Naive B cell (primary cell): ENCODE measurements at regions not wholly inside any gene's neighbourhood (a gene's known extent, or its start where the extent isn't known, plus 50 kb on each side); places are given as distances from the start of the nearest gene placed in this dataset.
"Not testable (repeated sequence)": the region's sequence is repeated elsewhere in the genome, so short reads cannot be mapped to it uniquely, and the experiment has no call there.

Experiments used
- ATAC-seq, 2 donors: fragments of 150-1000 bp; cut with Tn5 transposase; 2 replicates each; pipeline ENCODE4 v1.10.0; 2021; ENCODE audit warnings: low read depth in 2 of 2, mild to moderate bottlenecking in 2 of 2, moderate library complexity in 2 of 2
- DNase-seq: peaks from one replicate; pipeline ENCODE4 v3.0.0; 2022
- H3K27ac Mint-ChIP-seq, 6 donors: one replicate each; pipeline ENCODE4 v1.8.0; 2020 to 2022; ENCODE audit warnings: mild to moderate bottlenecking in 6 of 6, mixed read lengths in 6 of 6, moderate library complexity in 5 of 6, inconsistent platforms in 2 of 6
- H3K27me3 Mint-ChIP-seq, 3 donors: one replicate each; pipeline ENCODE4 v1.8.0; 2021 to 2022; ENCODE audit warnings: mixed read lengths in 3 of 3, mild to moderate bottlenecking in 1 of 3
- H3K36me3 Mint-ChIP-seq, 2 donors: one replicate each; pipeline ENCODE4 v1.8.0; 2020 to 2022; ENCODE audit warnings: mixed read lengths in 2 of 2, inconsistent platforms in 1 of 2, mild to moderate bottlenecking in 1 of 2
- H3K4me1 Mint-ChIP-seq, 3 donors: one replicate each; pipeline ENCODE4 v1.8.0; 2020 to 2022; ENCODE audit warnings: mixed read lengths in 3 of 3, inconsistent platforms in 1 of 3, mild to moderate bottlenecking in 1 of 3, moderate library complexity in 1 of 3
- H3K4me3 Mint-ChIP-seq, 8 donors: one replicate each; pipeline ENCODE4 v1.8.0; 2020 to 2022; ENCODE audit warnings: mild to moderate bottlenecking in 8 of 8, mixed read lengths in 8 of 8, moderate library complexity in 8 of 8, inconsistent platforms in 2 of 8
- H3K9me3 Mint-ChIP-seq, 7 donors: one replicate each; pipeline ENCODE4 v1.8.0; 2020 to 2022; ENCODE audit warnings: mixed read lengths in 7 of 7, mild to moderate bottlenecking in 5 of 7, inconsistent platforms in 2 of 7, moderate library complexity in 1 of 7

GRCh38 chr12:84198294-84198946 is 714.2 kb downstream of the SLC6A15 start:
- Mint-ChIP-seq H3K27me3 (no peaks in the 10 kb centered on the region), H3K36me3 (no peaks in the 10 kb centered on the region), H3K4me3 (no peak overlapping the region), H3K9me3 (peaks cover 0 to 26% (median 5%) of the 10 kb centered on the region in 7 donors), H3K27ac (no peak overlapping the region), H3K4me1 (no peaks in the 10 kb centered on the region)
- DNase-seq = no peak
- ATAC-seq = no peak

- no peak overlapping the region for H3K27ac Mint-ChIP-seq
- H3K27me3 Mint-ChIP-seq = no peaks in the 10 kb centered on the region
- no peak for ATAC-seq
- H3K4me1 Mint-ChIP-seq = no peaks in the 10 kb centered on the region
- DNase-seq = no peak
- H3K9me3 Mint-ChIP-seq = peaks cover 0 to 22% (median 7%) of the 10 kb centered on the region in 7 donors
- no peak overlapping the region for H3K4me3 Mint-ChIP-seq
- H3K36me3 Mint-ChIP-seq = no peaks in the 10 kb centered on the region
Observed at GRCh38 chr12:84191779-84192178, 720.8 kb downstream of the SLC6A15 start.

DNA sequence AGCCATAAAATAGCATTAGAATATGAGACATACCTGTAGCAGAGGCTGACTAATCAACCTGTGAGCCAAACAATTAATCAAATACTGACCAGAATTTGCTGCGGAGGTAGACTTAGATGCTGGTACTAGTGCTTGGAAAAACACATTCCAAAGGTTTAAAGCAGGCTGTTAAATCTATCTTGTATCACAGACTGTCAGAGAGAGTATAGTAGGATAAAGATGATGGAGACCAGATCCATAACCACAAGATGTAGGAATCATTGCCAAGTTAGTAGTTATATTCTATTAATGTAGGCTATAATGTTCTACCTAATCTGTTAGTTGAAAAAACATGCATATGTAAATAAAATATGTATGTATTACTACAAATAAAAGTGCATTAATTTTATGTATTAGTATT is 726.2 kb downstream of the SLC6A15 start:
- H3K4me3 Mint-ChIP-seq = no peak overlapping the region
- H3K9me3 Mint-ChIP-seq = peaks cover 0 to 10% (median 0%) of the 10 kb centered on the region in 7 donors
- ATAC-seq (no peak), DNase-seq (no peak)
- no peaks in the 10 kb centered on the region for H3K27me3 Mint-ChIP-seq
- no peak overlapping the region for H3K27ac Mint-ChIP-seq
- no peaks in the 10 kb centered on the region for H3K4me1 Mint-ChIP-seq
- no peaks in the 10 kb centered on the region for H3K36me3 Mint-ChIP-seq

DNA sequence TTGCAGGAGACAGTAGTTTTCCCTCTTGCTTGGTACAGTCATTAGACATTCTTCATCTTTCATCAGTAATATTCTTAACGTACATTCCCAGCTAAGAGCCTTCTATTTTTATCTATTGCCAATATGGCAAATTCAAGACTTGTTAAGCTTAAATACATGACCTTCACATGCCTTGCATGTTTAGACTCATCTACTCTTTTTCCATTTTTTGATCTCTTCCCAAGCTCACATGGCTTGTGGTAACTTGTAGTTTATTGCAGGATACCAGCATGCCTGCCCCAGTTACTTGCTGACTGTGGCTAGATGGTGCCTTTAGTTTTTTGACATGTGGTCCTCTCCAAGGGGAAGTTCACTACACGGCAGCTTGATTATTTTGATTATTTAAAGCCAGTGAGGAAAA is 729.0 kb downstream of the SLC6A15 start:
- peaks cover 0 to 5% (median 0%) of the 10 kb centered on the region in 7 donors for H3K9me3 Mint-ChIP-seq
- H3K36me3 Mint-ChIP-seq = no peaks in the 10 kb centered on the region
- no peaks in the 10 kb centered on the region for H3K27me3 Mint-ChIP-seq
- DNase-seq (no peak), ATAC-seq (no peak)
- no peaks in the 10 kb centered on the region for H3K4me1 Mint-ChIP-seq
- no peak overlapping the region for H3K27ac Mint-ChIP-seq
- H3K4me3 Mint-ChIP-seq = no peak overlapping the region

DNA sequence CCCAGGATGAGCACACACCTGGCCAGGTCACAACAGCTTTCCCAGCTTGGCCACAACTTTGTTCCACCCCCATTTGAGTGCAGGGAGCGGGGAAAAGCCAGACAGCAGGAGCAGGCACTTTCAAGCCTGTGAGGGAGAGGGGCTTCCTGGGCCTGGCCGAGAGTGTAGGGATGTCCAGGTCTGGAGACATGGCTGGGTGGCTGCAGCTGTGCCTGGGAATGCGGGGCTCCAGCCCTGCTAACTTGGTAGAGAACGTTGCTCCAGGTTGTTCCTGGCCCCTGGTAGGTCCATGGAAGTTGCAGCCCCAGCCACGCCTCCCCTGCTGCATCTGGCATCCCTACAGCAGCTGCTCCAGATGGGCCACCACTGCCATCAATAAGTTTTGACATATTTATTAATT is 738.5 kb downstream of the SLC6A15 start:
- H3K9me3 Mint-ChIP-seq = peaks cover 0 to 8% (median 1%) of the 10 kb centered on the region in 7 donors
- no peaks in the 10 kb centered on the region for H3K27me3 Mint-ChIP-seq
- no peaks in the 10 kb centered on the region for H3K36me3 Mint-ChIP-seq
- DNase-seq (no peak), ATAC-seq (no peak)
- no peaks in the 10 kb centered on the region for H3K4me1 Mint-ChIP-seq
- H3K4me3 Mint-ChIP-seq = no peak overlapping the region
- no peak overlapping the region for H3K27ac Mint-ChIP-seq

GRCh38 chr12:84172823-84173424 is 739.7 kb downstream of the SLC6A15 start:
- no peak overlapping the region for H3K4me3 Mint-ChIP-seq
- no peaks in the 10 kb centered on the region for H3K27me3 Mint-ChIP-seq
- ATAC-seq (no peak), DNase-seq (no peak)
- no peak overlapping the region for H3K27ac Mint-ChIP-seq
- H3K4me1 Mint-ChIP-seq = no peaks in the 10 kb centered on the region
- peaks cover 0 to 8% (median 1%) of the 10 kb centered on the region in 7 donors for H3K9me3 Mint-ChIP-seq
- H3K36me3 Mint-ChIP-seq = no peaks in the 10 kb centered on the region

DNA sequence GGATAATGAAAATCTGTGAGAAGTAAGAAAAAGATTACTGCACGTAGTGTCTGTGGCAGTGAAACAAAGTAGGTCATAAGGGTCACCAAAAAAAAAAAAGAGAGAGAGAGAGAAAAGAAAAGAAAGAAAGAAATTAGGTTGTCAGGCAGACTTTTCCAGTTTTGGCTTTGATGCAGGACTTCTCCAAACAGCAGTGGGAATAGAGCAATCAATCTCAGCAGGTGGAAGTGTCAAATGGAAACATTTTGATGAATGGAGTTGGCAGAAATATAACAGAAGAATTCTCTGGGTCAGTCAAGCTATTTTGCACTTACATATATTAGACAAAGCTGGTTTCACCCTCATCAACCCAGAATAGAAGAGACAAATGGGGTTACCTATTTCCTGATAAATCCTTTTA is 745.8 kb downstream of the SLC6A15 start:
- no peaks in the 10 kb centered on the region for H3K4me1 Mint-ChIP-seq
- ATAC-seq (no peak), DNase-seq (no peak)
- H3K4me3 Mint-ChIP-seq = peak overlapping the region in 1 of 8 donors; percentile 32
- H3K27me3 Mint-ChIP-seq = no peaks in the 10 kb centered on the region
- H3K27ac Mint-ChIP-seq = no peak overlapping the region
- H3K9me3 Mint-ChIP-seq = peaks cover 0 to 7% (median 1%) of the 10 kb centered on the region in 7 donors
- no peaks in the 10 kb centered on the region for H3K36me3 Mint-ChIP-seq

GRCh38 chr12:84165998-84166571 is 746.5 kb downstream of the SLC6A15 start:
- no peaks in the 10 kb centered on the region for H3K36me3 Mint-ChIP-seq
- no peaks in the 10 kb centered on the region for H3K4me1 Mint-ChIP-seq
- no peak for DNase-seq
- no peak for ATAC-seq
- H3K27ac Mint-ChIP-seq = no peak overlapping the region
- H3K4me3 Mint-ChIP-seq = no peak overlapping the region
- H3K27me3 Mint-ChIP-seq = no peaks in the 10 kb centered on the region
- peaks cover 0 to 6% (median 0%) of the 10 kb centered on the region in 7 donors for H3K9me3 Mint-ChIP-seq

DNA sequence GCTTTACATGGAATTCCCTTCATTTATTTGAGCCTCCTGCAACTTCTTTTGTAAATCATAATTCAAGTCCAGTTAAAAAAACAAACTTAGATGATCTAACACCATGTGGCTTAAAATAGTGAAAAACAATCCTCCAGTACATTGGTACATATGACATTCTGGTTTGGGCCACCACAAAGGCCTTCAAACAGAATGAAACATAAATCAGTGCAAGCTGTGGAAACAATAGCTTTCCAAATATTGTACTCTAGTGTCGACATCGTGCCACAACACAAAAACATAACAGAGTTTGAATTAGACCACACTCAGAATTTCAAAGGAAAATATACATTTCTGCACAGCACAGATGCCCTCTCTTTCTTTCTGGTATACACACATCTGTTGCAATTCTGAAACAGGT is 751.3 kb downstream of the SLC6A15 start:
- Mint-ChIP-seq H3K27ac (no peak overlapping the region), H3K36me3 (no peaks in the 10 kb centered on the region), H3K9me3 (peaks cover 0 to 6% (median 1%) of the 10 kb centered on the region in 7 donors), H3K4me3 (no peak overlapping the region), H3K27me3 (no peaks in the 10 kb centered on the region), H3K4me1 (no peaks in the 10 kb centered on the region)
- ATAC-seq = no peak
- DNase-seq = no peak

DNA sequence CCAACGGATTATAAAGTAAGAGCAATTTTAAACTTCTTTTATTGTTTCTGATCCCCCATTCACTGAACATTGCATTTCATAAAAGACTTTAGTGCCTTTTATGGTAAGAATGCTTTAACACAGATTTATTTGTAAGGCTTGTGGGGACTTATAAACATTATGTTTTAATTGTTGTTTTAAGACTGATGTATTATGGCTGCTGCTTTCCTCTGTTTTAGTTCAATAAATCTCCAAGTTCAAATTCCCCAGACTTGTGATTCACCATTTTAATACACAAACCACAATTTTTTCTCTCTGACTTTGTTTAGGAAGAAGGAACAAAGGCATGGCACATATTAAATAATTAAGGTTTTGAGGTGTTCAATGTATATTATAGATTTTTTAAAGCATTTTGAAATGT is 753.3 kb downstream of the SLC6A15 start:
- ATAC-seq (no peak), DNase-seq (no peak)
- Mint-ChIP-seq H3K36me3 (no peaks in the 10 kb centered on the region), H3K4me1 (no peaks in the 10 kb centered on the region), H3K27ac (no peak overlapping the region), H3K27me3 (no peaks in the 10 kb centered on the region), H3K9me3 (peaks cover 0 to 6% (median 0%) of the 10 kb centered on the region in 7 donors), H3K4me3 (no peak overlapping the region)

DNA sequence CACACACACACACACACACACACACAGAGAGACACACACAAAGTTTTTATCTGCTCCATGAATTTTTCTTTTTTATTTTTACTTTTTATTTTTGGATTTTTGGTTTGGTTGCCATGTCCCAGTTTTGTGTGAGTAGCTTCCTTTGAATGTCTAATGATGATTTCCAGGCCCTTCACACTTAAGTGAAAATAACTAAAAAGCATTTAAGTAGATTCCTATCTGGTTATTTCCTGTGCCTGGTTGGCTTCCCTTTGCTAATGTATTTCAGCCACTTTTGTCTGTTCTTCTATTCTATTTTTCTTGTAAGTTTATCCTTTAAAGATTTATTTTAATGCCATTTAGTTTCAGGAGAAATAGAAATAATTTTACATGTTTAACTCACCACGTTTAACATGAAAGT is 755.4 kb downstream of the SLC6A15 start:
- Mint-ChIP-seq H3K27ac (no peak overlapping the region), H3K27me3 (no peaks in the 10 kb centered on the region), H3K9me3 (peaks cover 0 to 10% (median 4%) of the 10 kb centered on the region in 7 donors), H3K4me1 (no peaks in the 10 kb centered on the region), H3K36me3 (no peaks in the 10 kb centered on the region), H3K4me3 (no peak overlapping the region)
- DNase-seq (no peak), ATAC-seq (no peak)

DNA sequence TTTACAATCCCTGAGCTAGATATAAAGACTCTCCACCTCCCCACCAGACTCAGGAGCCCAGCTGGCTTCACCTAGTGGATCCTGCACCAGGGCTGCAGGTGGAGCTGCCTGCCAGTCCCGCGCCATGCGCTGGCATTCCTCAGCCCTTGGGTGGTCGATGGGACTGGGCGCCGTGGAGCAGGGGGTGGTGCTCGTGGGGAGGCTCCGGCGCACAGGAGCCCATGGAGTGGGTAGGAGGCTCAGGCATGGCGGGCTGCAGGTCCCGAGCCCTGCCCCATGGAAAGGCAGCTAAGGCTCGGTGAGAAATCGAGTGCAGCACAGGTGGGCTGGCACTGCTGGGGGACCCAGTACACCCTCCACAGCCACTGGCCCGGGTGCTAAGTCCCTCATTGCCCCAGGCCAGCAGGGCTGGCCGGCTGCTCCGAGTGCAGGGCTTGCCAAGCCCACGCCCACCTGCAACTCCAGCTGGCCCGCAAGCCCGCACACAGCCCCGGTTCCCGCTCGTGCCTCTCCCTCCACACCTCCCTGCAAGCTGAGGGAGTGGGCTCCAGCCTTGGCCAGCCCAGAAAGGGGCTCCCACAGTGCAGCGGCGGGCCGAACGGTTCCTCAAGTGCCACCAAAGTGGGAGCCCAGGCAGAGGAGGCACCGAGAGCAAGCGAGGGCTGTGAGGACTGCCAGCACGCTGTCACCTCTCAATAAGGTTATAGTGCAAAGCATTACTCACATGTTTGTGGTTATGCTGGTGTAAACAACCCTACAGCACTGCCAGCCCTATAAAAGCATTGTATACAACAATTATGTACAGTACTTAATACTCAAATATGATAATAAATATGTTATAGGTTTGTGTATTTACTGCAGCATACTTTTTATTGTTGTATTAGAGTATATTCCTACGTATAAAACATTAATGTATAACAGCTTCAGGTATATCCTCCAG is 757.3 kb downstream of the SLC6A15 start:
- H3K27me3 Mint-ChIP-seq, H3K4me1 Mint-ChIP-seq, DNase-seq, H3K27ac Mint-ChIP-seq, H3K36me3 Mint-ChIP-seq, ATAC-seq: not testable (repeated sequence)
- H3K4me3 Mint-ChIP-seq = peak overlapping the region in 1 of 8 donors; percentile 47
- peaks cover 0 to 10% (median 6%) of the 10 kb centered on the region in 7 donors for H3K9me3 Mint-ChIP-seq

- H3K4me1 Mint-ChIP-seq, ATAC-seq, H3K27ac Mint-ChIP-seq, H3K4me3 Mint-ChIP-seq, H3K27me3 Mint-ChIP-seq, DNase-seq, H3K36me3 Mint-ChIP-seq: not testable (repeated sequence)
- H3K9me3 Mint-ChIP-seq = peaks cover 0 to 14% (median 6%) of the 10 kb centered on the region in 7 donors
Observed at GRCh38 chr12:84154439-84154990, 758.1 kb downstream of the SLC6A15 start.
